Stimulated activated naive CD8-positive, alpha-beta T cell treated with anti-CD3 and anti-CD28 coated beads, Interleukin-15, amount 100 ng/mL, for 72 hours (primary cell): ENCODE measurements at regions not wholly inside any gene's neighbourhood (a gene's known extent, or its start where the extent isn't known, plus 50 kb on each side); places are given as distances from the start of the nearest gene placed in this dataset.
A peak's percentile ranks its signal among the peaks of the same experiment; 100 is the strongest.

Source experiments
- ATAC-seq: fragments of 150-1000 bp; cut with Tn5 transposase; 2 replicates; pipeline ENCODE4 v1.10.0; 2021; ENCODE audit warnings: mild to moderate bottlenecking, moderate library complexity
- DNase-seq, 2 donors: peaks; one replicate each; pipeline ENCODE4 v3.0.0; 2021 to 2022
- H3K27ac Mint-ChIP-seq, 2 donors: one replicate each; pipeline ENCODE4 v1.8.0; 2022; ENCODE audit warnings: mild to moderate bottlenecking in 2 of 2, mixed read lengths in 2 of 2, moderate library complexity in 2 of 2
- H3K27me3 Mint-ChIP-seq: one replicate; pipeline ENCODE4 v1.8.0; 2022; ENCODE audit warnings: mixed read lengths
- H3K4me1 Mint-ChIP-seq: one replicate; pipeline ENCODE4 v1.8.0; 2022; ENCODE audit warnings: mild to moderate bottlenecking, mixed read lengths
- H3K4me3 Mint-ChIP-seq, 2 donors: one replicate each; pipeline ENCODE4 v1.8.0; 2022; ENCODE audit warnings: mild to moderate bottlenecking in 2 of 2, mixed read lengths in 2 of 2, moderate library complexity in 1 of 2
- H3K9me3 Mint-ChIP-seq, 2 donors: one replicate each; pipeline ENCODE4 v1.8.0; 2022; ENCODE audit warnings: mixed read lengths in 2 of 2

DNA sequence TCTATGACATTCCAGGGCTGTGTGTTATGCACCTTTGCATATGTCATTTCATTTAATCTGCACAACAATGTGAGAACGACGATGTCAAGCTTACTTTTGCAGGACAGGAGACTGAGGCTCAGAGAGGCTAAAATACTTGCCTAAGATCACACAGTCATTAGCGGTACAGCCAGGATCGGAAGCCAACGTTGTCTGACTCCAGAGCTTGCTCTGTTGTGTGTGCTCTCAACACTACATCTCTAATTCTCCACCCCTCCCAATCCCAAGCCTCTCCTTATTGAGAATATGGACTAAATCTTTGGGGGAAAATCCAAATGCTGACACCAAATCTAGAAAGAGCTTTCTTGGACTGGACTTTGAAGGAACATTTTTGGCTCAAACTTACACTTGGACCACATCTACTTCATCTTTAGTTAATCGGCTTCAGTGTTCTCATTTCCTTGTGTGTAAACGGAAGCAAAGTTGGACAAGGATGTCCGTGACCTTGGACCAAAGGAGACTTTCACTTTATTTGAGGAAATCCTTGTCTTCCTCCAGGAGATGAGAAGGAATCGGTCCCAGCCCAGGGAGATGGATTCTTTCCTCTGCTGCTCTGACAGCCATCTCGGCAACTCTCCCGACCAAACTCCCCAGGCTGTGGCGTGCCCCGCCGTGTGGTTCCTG lies 242.4 kb downstream of the LPIN1 start:
- peaks cover 35% of the 10 kb centered on the region for H3K27me3 Mint-ChIP-seq
- H3K27ac Mint-ChIP-seq: no peak overlapping the region

DNA sequence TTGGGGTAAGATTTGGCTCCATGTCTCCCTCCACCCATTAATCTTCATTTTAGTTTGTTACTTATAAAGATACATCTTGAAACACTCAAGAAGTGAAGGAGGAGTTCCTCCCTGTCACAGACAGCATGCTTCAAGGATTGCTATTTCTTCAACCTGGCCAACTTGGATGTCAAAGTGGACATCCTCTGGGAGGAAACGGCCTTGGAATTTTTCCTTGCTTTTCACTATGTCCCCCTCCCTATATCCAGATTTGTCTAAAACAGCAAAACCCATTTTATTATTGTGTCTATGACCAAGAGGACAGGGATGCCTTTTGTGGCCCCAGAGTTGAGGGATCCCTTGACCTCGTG lies 242.9 kb downstream of the LPIN1 start:
- ATAC-seq: no peak
- Mint-ChIP-seq H3K4me1 (peaks cover 6% of the 10 kb centered on the region), H3K4me3 (no peak overlapping the region), H3K27ac (no peak overlapping the region), H3K27me3 (peaks cover 39% of the 10 kb centered on the region), H3K9me3 (peaks cover 0 to 9% of the 10 kb centered on the region in 2 donors)
- no peak for DNase-seq

More for the DNA sequence above, 242.4 kb downstream of the LPIN1 start:
- H3K9me3 Mint-ChIP-seq: peaks cover 0 to 4% of the 10 kb centered on the region in 2 donors
- peaks cover 6% of the 10 kb centered on the region for H3K4me1 Mint-ChIP-seq
- H3K4me3 Mint-ChIP-seq: no peak overlapping the region
- no peak for DNase-seq
- no peak for ATAC-seq

DNA sequence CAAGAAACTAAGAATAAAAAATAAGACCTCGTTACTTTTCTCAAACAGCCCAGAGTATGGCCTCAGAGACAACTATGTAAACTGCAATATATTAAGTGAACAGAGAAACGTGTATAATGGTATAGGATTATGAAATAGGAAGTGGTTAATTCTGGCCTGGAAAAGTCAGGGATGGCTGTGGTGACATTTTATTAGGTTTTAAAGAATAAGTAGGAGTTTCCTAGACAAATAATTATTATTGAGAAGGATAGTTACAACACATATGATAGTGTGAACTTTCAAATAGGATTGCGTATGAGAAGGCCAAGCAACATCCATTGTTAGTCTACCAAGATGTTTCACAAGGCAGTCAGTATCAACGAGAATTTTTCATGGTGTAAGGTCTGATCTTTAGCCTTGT lies 244.1 kb downstream of the LPIN1 start:
- no peaks in the 10 kb centered on the region for H3K4me1 Mint-ChIP-seq
- H3K27me3 Mint-ChIP-seq: peaks cover 36% of the 10 kb centered on the region

DNA sequence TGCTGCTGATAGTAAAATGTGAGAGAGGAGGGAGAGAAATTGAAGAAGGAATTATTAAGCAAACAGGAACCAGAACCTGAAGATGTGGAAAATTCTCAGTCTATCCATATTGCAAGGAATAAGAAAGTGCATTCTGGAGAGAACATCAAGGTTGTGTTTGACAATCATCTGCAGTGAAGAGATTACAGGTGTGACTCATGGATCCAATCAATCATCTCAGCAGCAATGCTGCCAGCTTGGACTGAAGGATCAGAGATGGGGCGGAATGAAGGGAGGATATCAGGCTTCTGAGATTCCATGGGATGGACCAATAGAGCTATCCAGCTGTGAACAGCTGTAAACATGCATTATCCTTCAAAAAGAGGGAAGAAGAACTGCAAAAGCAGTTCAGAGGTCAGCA lies 247.3 kb downstream of the LPIN1 start:
- Mint-ChIP-seq H3K9me3 (peaks cover 0 to 20% of the 10 kb centered on the region in 2 donors), H3K27me3 (peaks cover 21% of the 10 kb centered on the region), H3K4me1 (no peaks in the 10 kb centered on the region), H3K27ac (no peak overlapping the region), H3K4me3 (no peak overlapping the region)
- ATAC-seq (no peak), DNase-seq (no peak)

More for the DNA sequence above, 244.1 kb downstream of the LPIN1 start:
- ATAC-seq (no peak), DNase-seq (no peak)
- Mint-ChIP-seq H3K27ac (no peak overlapping the region), H3K4me3 (no peak overlapping the region), H3K9me3 (peaks cover 0 to 19% of the 10 kb centered on the region in 2 donors)

DNA sequence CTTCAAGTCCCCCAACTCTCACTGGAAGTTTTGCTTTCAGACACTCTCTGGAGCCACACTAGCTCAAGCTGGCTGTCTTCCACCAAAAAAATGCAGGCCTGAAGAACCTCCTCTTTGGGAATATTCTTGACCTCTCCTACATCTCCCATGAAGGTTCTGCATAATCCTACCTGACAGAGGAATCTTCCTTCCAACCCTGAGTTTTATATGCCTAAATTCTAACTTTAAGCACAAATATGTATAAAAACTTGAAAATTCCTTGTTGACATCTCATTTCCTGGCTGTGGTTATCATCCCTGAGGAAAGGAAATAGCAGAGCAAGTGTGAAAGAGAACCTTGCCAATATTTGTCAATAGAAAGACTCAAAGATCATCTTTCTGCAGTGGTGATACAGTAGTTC lies 249.0 kb downstream of the LPIN1 start:
- H3K27ac Mint-ChIP-seq: no peak overlapping the region
- H3K9me3 Mint-ChIP-seq: peaks cover 0 to 20% of the 10 kb centered on the region in 2 donors
- no peak overlapping the region for H3K4me3 Mint-ChIP-seq
- H3K4me1 Mint-ChIP-seq: no peaks in the 10 kb centered on the region
- no peak for DNase-seq
- no peak for ATAC-seq
- peaks cover 33% of the 10 kb centered on the region for H3K27me3 Mint-ChIP-seq

DNA sequence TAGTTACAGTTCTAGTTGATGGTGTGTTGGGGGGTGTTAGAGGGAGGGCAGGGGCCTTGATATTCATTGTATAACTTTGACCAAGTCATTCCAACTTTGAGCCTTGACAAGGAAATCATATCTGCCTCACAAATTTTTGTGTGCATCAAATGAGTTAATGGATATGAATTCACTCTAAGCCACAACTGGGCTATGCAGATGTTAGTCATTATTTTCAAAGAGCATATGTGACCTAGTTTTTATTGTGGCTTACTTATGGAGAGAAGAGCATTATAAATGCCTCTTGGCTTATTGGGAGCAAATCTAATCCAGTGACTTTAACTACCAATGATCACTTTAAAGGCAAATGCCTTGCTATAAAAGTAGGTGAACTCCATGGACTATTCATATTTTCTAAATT lies 250.2 kb downstream of the LPIN1 start:
- H3K9me3 Mint-ChIP-seq: peaks cover 5 to 28% of the 10 kb centered on the region in 2 donors
- DNase-seq: no peak
- H3K27me3 Mint-ChIP-seq: peaks cover 45% of the 10 kb centered on the region
- no peak overlapping the region for H3K4me3 Mint-ChIP-seq
- no peak overlapping the region for H3K27ac Mint-ChIP-seq
- ATAC-seq: no peak
- no peaks in the 10 kb centered on the region for H3K4me1 Mint-ChIP-seq

DNA sequence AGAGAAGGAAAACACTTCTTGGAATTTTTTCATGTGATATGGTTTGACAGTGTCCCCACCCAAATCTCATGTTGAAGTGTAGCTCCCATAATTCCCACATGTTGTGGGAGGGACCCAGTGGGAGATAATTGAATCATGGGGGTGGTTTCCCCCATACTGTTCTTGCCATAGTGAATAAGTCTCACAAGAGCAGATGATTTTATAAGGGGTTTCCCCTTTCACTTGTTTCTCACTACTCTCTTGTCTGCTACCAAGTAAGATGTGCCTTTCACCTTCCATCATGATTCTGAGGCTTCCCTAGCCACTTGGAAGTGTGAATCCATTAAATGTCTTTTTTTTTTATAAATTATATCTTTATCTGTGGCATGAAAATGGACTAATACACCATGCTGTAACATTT lies 250.7 kb downstream of the LPIN1 start:
- Mint-ChIP-seq H3K27ac (no peak overlapping the region), H3K4me3 (no peak overlapping the region), H3K4me1 (no peaks in the 10 kb centered on the region), H3K27me3 (peaks cover 50% of the 10 kb centered on the region), H3K9me3 (peaks cover 5 to 28% of the 10 kb centered on the region in 2 donors)
- DNase-seq (no peak), ATAC-seq (no peak)

DNA sequence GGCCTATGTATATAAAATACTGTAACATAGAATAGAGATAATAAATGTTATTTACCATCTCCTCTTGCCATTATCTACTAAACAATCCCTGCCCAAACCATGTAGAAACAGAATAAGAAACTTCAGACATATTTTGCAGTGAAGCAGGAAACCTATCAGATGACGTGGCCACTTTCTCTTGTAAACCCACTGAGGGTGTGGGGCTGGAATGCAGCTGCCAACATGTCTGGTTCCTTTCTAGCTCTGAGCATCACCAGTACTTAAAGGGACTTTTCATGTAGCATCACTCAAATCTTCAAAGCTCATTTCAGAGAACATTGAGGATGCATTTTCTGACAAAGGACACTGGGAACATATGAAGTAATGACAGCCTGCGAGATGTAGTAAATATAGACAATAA lies 251.8 kb downstream of the LPIN1 start:
- ATAC-seq (no peak), DNase-seq (no peak)
- Mint-ChIP-seq H3K27me3 (peaks cover 56% of the 10 kb centered on the region), H3K4me3 (no peak overlapping the region), H3K27ac (no peak overlapping the region), H3K4me1 (no peaks in the 10 kb centered on the region), H3K9me3 (peaks cover 5 to 28% of the 10 kb centered on the region in 2 donors)

DNA sequence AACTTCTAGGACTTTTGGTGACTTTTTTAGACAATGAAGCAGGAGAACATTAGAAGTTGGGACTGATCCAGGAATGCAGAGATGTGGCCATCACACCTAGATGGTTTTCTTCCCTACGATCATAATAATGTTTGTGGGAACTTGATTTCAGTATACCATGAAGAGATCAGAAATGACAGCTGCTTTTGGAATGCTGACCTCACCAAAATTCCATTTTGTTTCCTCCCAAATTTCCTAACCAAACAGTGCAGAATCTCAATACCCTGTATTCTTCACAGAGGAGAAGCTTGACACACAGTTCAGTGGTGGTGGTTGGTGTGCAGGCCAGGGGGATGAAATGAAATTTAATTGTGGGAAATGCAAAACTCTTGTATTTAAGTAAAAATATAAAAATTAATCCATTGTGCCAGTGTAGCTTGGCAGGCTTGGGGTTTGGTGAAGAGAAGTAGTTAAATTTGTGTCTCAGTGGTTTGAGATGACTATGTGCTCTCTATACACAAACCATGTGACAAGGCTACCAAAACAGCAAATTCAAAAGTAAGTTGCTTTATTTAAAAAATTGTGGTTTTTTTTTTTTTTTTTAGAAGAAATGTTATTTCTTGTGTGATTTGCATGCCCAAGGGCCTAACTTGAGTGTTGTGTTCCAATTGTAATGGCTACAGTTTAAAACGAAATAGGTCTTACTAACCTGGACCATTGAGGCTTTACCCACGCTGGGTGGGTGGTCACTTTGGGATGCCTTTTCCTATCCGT lies 252.4 kb downstream of the LPIN1 start:
- ATAC-seq: no peak
- peaks cover 56% of the 10 kb centered on the region for H3K27me3 Mint-ChIP-seq

DNA sequence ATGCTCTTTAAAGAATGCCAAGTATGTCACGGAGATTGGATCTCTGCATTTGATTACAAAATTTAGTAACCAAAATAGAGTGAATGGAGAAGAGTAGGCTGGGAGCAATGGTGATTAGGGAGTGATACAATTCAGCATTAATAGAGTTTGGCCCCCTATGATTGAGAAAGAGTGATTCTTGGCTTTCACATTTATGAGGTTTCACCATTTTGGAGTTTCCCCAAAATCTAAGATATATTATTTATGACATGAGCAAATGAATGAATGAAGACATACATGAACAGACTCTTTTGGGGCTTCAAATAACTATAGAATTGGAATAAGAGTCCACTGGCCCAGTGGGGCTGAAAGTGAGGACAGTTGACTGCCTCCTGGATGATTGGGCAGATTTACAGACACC lies 255.2 kb downstream of the LPIN1 start:
- no peak overlapping the region for H3K4me3 Mint-ChIP-seq
- peaks cover 5 to 8% of the 10 kb centered on the region in 2 donors for H3K9me3 Mint-ChIP-seq
- H3K27ac Mint-ChIP-seq: no peak overlapping the region
- peaks cover 21% of the 10 kb centered on the region for H3K4me1 Mint-ChIP-seq
- no peak for ATAC-seq
- peaks cover 60% of the 10 kb centered on the region for H3K27me3 Mint-ChIP-seq
- no peak for DNase-seq

More for the DNA sequence above, 252.4 kb downstream of the LPIN1 start:
- Mint-ChIP-seq H3K27ac (no peak overlapping the region), H3K9me3 (peaks cover 5 to 24% of the 10 kb centered on the region in 2 donors), H3K4me3 (no peak overlapping the region), H3K4me1 (no peaks in the 10 kb centered on the region)
- DNase-seq: no peak

DNA sequence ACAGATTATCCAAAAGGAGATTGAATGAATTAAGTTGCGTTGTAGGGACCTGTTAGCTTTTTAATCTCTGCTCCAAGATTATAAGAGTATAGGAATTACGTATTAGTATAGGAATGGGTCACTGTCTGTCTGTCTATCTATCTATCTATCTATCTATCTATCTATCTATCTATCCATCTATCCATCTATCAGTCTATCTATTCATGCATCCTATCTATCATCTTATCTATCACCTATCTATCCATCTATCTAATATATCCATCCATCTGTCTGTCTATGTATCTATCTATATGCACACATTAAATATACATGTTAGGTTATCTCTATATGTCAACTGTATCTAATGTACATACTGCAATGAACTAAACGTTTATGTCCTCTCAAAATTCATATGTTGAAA lies 255.8 kb downstream of the LPIN1 start:
- ATAC-seq: no peak
- peaks cover 23% of the 10 kb centered on the region for H3K4me1 Mint-ChIP-seq
- H3K27me3 Mint-ChIP-seq: peaks cover 64% of the 10 kb centered on the region
- no peak overlapping the region for H3K4me3 Mint-ChIP-seq
- no peak for DNase-seq
- H3K27ac Mint-ChIP-seq: no peak overlapping the region
- peaks cover 5 to 8% of the 10 kb centered on the region in 2 donors for H3K9me3 Mint-ChIP-seq

DNA sequence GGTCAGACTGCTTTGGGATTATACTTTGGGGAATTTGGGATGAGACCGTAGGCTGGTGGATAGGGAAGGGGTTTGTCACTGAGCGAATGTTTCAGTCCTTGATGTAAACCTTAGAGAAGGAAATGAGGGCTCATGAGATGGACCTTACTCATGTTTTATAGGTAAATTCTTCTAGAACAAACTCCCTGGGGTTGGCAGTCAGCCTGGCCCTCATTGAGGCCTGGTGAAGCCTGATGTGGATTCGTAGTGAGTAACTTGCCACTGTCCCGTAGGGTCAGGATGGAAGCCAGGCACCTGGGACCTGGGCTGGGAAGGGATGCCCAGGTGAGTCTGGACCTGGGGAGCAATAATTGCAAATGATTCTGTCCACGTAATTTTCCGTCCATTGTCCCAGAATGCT lies 258.3 kb downstream of the LPIN1 start:
- no peak overlapping the region for H3K4me3 Mint-ChIP-seq
- H3K27me3 Mint-ChIP-seq: peaks cover 79% of the 10 kb centered on the region
- no peak overlapping the region for H3K27ac Mint-ChIP-seq
- peaks cover 38% of the 10 kb centered on the region for H3K4me1 Mint-ChIP-seq
- no peak for ATAC-seq
- DNase-seq: no peak
- peaks cover 5 to 8% of the 10 kb centered on the region in 2 donors for H3K9me3 Mint-ChIP-seq

DNA sequence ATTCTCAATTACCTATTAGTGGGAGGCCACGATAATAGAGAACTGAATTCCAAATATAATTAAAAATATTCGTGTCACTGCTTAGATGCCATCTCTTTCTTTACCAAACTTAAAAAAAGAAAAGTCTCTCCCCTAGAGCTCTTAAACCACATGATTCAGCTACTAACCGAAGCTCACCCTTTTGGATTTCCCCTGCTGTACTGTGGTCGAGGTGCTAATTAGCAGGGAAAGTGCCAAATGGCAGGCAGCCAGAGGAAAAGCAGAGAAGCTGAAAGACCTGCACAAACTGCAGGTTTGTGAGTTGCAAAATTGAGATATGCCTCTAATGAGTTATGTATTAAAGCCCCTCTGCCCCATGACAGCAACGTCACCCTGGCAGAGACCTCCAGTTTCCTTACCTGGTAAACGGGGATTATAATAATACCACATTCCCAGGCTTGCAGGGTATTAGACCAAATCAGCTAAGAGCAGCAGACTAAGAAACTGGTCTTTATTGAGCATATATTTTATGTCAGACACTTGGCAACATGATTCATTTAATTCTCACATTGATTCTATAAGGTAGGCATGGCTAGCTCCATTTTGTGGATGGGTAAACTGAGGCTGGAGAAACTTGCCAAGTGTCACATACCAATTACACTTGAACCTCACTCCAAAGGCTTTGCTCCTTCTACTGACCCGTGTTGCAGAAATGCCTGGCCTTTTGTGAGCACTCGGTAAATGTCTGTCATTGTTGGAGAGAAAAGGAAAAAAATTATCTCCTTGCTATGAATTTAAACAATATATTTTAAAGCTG lies 259.7 kb downstream of the LPIN1 start:
- ATAC-seq (peak; percentile 99), DNase-seq (peak; percentile 71 to 87)
- Mint-ChIP-seq H3K4me1 (peaks cover 40% of the 10 kb centered on the region), H3K27me3 (peaks cover 79% of the 10 kb centered on the region), H3K27ac (no peak overlapping the region), H3K4me3 (no peak overlapping the region), H3K9me3 (peaks cover under 1 to 1% of the 10 kb centered on the region in 2 donors)

DNA sequence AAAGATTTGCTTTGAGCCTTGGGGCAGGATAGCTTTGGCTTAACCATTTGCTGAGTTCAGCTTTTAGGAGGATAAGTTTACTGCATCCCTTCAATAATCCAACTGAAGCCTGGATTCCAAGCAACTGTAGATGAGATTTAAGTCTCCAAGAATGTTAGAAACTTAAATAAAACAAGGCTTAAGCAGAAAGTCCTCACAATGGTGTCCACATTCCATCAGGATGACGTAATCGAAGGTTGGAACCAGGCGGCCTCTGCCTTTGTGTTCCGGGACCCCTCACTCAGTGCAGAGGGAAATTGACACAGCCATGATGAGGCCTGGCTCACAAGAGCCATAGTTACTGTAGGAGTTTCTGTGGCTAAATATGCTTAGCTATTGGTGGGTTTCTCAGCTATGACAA lies 260.4 kb downstream of the LPIN1 start:
- Mint-ChIP-seq H3K4me3 (no peak overlapping the region), H3K4me1 (peaks cover 40% of the 10 kb centered on the region), H3K27ac (no peak overlapping the region), H3K27me3 (peaks cover 79% of the 10 kb centered on the region), H3K9me3 (no peaks in the 10 kb centered on the region)
- ATAC-seq: no peak
- DNase-seq: no peak

DNA sequence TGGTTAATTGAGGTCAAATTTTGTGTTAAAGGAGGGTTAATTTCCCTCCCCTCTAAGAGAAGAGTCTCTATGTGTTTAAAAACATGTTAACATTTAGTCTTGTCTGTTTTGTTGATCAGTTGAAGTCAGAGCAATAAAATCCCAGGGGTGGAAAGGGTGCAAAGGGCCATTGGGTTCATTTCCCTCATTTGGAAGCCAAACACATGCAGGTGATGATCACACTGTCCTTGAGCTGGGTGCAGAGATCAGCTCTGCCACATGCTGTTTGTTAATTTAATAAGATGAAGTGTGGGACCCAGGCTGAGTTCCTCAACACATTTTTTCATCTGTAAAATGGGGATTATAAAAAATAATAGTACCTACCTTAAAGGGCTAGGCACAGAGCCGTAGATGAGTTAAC lies 260.9 kb downstream of the LPIN1 start:
- Mint-ChIP-seq H3K4me1 (peaks cover 40% of the 10 kb centered on the region), H3K9me3 (no peaks in the 10 kb centered on the region), H3K27ac (no peak overlapping the region), H3K4me3 (no peak overlapping the region), H3K27me3 (peaks cover 79% of the 10 kb centered on the region)
- ATAC-seq: no peak
- no peak for DNase-seq
